HUES6 (cell line): ENCODE measurements at regions not wholly inside any gene's neighbourhood (a gene's known extent, or its start where the extent isn't known, plus 50 kb on each side); places are given as distances from the start of the nearest gene placed in this dataset.
"Not testable (repeated sequence)": the region's sequence is repeated elsewhere in the genome, so short reads cannot be mapped to it uniquely, and the experiment has no call there.

Experiments used
- H3K27ac ChIP-seq: 2 replicates; pipeline ENCODE4 v1.7.0; 2013; ENCODE audit warnings: low read depth, mild to moderate bottlenecking, low read length, inconsistent platforms
- H3K27me3 ChIP-seq: 2 replicates; pipeline ENCODE4 v1.6.1; 2013; ENCODE audit warnings: low read length; ENCODE audit not compliant: control insufficient read depth, insufficient read depth
- H3K36me3 ChIP-seq: 2 replicates; pipeline ENCODE4 v1.6.1; 2013; ENCODE audit warnings: low read length; ENCODE audit not compliant: control insufficient read depth, insufficient read depth
- H3K4me1 ChIP-seq: 2 replicates; pipeline ENCODE4 v1.6.1; 2013; ENCODE audit warnings: low read length; ENCODE audit not compliant: control insufficient read depth, insufficient read depth
- H3K4me3 ChIP-seq: 2 replicates; pipeline ENCODE4 v1.5.1; 2013; ENCODE audit warnings: low read depth, low read length
- H3K9ac ChIP-seq: one replicate; pipeline ENCODE4 v1.6.1; 2013; ENCODE audit warnings: mild to moderate bottlenecking, low read length
- H3K9me3 ChIP-seq: 2 replicates; pipeline ENCODE4 v1.6.1; 2013; ENCODE audit warnings: low read depth, low read length; ENCODE audit not compliant: control insufficient read depth, insufficient read depth

DNA sequence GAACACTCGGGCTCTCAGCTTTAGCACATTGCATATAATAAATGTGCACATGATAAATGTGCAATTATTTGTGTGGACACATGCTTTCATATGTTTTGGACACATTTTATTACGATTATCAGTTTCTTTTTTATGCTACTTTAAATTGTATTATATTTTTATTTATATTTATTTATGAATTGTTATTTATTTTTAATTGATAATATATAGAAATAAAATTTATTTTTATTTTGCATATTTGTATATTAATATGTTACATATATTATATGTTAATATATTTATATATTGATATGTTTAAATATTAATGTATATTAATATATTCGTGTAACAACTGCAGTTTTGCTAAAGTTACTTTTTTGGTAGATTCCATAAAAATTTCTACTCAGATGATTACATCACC lies 454.8 kb upstream of the CDH10 start:
- no peak overlapping the region for H3K4me3 ChIP-seq
- no peaks in the 10 kb centered on the region for H3K9me3 ChIP-seq
- no peaks in the 10 kb centered on the region for H3K27me3 ChIP-seq
- no peaks in the 10 kb centered on the region for H3K4me1 ChIP-seq
- no peak overlapping the region for H3K27ac ChIP-seq
- H3K36me3 ChIP-seq: no peaks in the 10 kb centered on the region
- no peak overlapping the region for H3K9ac ChIP-seq

DNA sequence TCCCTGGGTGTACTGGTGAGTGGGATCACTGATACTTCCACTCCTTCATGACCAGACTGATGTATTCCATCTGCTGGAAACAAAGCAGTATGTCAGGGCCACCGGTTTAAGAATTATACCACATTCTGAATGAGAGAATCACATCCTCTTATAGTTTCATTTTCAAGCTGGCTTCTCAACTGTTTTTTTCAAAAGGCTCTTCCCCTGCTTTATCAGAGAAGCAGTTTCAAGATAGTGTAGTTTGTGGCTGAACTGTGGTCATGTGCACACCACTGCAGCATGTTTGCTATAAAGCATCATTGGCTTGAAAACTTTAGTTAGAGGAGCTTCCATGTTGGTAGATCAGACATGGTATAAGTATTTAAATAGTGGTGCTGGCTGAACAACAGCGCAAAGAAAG lies 450.5 kb upstream of the CDH10 start:
- Histone ChIP-seq H3K9me3 (no peaks in the 10 kb centered on the region), H3K27me3 (no peaks in the 10 kb centered on the region), H3K9ac (no peak overlapping the region), H3K4me3 (no peak overlapping the region), H3K4me1 (no peaks in the 10 kb centered on the region), H3K27ac (no peak overlapping the region), H3K36me3 (no peaks in the 10 kb centered on the region)

DNA sequence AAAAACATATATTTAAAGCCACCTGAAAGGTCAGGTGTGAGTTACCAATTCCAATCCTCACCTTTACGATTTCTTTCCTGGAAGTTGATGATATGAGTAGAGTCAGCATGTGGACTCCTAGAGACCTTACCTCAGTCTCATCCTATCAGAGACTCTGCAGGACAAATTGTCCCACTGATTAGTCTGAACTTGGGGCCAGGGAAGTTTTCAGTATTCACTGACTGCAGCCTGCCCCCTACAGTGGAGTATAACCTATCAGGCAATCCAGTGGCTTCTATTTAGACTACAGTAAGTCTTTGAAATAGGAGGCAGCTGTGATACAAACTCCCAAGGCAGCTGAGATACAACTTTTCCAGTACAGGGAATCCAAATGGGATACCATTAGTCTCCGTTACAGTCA lies 449.4 kb upstream of the CDH10 start:
- H3K27ac ChIP-seq: no peak overlapping the region
- no peaks in the 10 kb centered on the region for H3K36me3 ChIP-seq
- no peaks in the 10 kb centered on the region for H3K4me1 ChIP-seq
- H3K9ac ChIP-seq: no peak overlapping the region
- H3K27me3 ChIP-seq: no peaks in the 10 kb centered on the region
- no peak overlapping the region for H3K4me3 ChIP-seq
- H3K9me3 ChIP-seq: no peaks in the 10 kb centered on the region

DNA sequence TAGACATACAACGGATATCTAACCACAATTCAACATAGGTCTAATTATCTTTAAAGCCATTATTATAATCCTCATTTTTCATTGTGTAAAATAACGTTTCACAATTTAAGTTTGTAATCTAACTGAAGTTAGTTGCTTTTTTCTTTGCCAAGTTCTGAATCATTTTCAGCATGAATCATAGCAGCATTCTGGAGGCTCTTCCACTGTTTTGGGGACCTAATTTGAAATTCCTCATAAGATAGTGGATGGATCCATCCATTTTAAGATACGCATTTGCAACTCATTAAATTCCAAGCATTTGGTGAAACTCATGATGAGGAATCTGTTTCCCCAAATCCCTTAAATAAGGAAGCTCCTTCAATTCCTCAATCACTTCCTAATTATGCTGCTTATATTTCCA lies 447.1 kb upstream of the CDH10 start:
- Histone ChIP-seq H3K27me3 (no peaks in the 10 kb centered on the region), H3K4me1 (no peaks in the 10 kb centered on the region), H3K9me3 (no peaks in the 10 kb centered on the region), H3K27ac (no peak overlapping the region), H3K36me3 (no peaks in the 10 kb centered on the region), H3K4me3 (no peak overlapping the region), H3K9ac (no peak overlapping the region)

DNA sequence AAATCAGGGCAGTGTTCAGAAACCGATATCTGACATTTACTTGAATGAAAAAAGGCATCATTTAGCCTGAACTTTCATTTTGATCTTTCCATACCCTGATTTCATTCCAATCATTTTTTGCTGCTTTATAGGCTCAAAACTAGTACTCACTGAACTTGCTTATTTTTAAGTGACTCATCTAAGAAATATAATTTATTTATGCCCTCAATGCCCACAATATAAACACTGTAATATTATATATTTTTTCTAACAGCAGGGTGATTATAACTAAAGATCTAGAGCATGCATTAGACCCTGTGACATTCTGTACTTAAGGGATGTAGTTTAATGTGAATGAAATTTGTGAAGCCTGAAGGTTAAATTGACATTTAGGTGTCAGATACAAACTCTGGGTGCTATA lies 446.1 kb upstream of the CDH10 start:
- no peak overlapping the region for H3K27ac ChIP-seq

DNA sequence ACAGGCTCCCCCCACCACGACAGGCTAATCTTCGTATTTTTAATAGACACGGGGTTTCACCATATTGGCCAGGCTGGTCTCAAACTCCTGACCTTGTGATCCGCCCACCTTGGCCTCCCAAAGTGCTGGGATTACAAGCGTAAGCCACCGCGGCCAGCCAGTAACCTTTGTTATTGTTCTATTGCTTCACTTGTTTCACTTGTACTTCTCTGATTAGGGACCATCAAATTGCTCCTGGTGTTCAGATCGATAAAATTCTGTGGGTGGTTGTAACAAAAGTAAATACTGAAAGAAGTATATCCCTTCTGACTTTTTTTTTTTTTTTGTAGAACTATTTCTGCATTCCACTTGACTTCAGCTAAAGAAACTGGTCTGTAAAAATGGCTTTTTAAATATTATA lies 445.5 kb upstream of the CDH10 start:
- no peaks in the 10 kb centered on the region for H3K36me3 ChIP-seq
- no peaks in the 10 kb centered on the region for H3K4me1 ChIP-seq
- no peak overlapping the region for H3K27ac ChIP-seq
- no peaks in the 10 kb centered on the region for H3K27me3 ChIP-seq
- H3K9me3 ChIP-seq: no peaks in the 10 kb centered on the region
- H3K4me3 ChIP-seq: no peak overlapping the region
- no peak overlapping the region for H3K9ac ChIP-seq

More for the DNA sequence above, 446.1 kb upstream of the CDH10 start:
- Histone ChIP-seq H3K9me3 (no peaks in the 10 kb centered on the region), H3K27me3 (no peaks in the 10 kb centered on the region), H3K4me3 (no peak overlapping the region), H3K36me3 (no peaks in the 10 kb centered on the region), H3K4me1 (no peaks in the 10 kb centered on the region), H3K9ac (no peak overlapping the region)

DNA sequence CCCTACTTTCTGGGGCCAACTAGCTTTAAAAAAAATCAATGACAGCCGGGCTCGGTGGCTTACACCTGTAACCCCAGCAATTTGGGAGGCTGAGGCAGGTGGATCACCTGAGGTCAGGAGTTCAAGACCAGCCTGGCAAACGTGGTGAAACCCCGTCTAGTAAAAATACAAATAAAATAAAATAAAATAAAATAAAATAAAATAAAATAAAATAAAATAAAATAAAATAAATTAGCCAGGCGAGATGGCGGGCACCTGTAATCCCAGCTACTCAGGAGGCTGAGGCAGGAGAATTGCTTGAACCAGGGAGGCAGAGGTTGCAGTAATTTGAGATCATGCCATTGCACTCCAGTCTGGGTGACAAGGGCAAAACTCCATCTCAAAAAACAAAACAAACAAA lies 443.9 kb upstream of the CDH10 start:
- not testable (repeated sequence) for H3K27ac ChIP-seq, H3K9me3 ChIP-seq, H3K4me3 ChIP-seq, H3K4me1 ChIP-seq, H3K36me3 ChIP-seq, H3K27me3 ChIP-seq, H3K9ac ChIP-seq

DNA sequence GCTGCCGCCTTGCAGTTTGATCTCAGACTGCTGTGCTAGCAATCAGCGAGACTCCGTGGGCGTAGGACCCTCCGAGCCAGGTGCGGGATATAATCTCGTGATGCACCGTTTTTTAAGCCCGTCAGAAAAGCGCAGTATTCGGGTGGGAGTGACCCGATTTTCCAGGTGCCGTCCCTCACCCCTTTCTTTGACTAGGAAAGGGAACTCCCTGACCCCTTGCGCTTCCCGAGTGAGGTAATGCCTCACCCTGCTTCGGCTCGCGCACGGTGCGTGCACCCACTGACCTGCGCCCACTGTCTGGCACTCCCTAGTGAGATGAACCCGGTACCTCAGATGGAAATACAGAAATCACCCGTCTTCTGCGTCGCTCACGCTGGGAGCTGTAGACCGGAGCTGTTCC lies 438.5 kb upstream of the CDH10 start:
- not testable (repeated sequence) for H3K9me3 ChIP-seq, H3K36me3 ChIP-seq, H3K4me1 ChIP-seq, H3K27me3 ChIP-seq, H3K27ac ChIP-seq
- Histone ChIP-seq H3K9ac (peak overlapping the region; percentile 55), H3K4me3 (peak overlapping the region; percentile 44)

DNA sequence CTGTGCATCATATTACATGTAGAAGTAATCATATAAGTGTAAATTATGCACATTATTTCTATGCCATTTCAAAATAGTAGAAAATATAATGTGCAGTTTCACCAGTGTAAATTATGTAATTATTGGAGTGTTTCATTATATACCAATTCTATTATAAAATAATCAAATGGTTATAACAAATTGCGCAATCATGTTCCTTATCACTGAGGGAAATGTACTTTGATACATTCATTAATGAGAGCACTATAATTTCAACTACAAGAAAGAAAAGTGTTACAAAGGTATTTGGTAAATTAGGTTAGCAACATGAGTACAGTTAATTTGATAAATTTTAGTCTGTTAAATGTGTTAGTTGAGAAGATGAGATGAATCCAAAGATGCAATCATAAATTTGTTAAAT lies 421.5 kb upstream of the CDH10 start:
- no peaks in the 10 kb centered on the region for H3K4me1 ChIP-seq
- no peaks in the 10 kb centered on the region for H3K27me3 ChIP-seq
- no peak overlapping the region for H3K9ac ChIP-seq
- no peaks in the 10 kb centered on the region for H3K36me3 ChIP-seq
- no peaks in the 10 kb centered on the region for H3K9me3 ChIP-seq
- no peak overlapping the region for H3K27ac ChIP-seq
- no peak overlapping the region for H3K4me3 ChIP-seq

DNA sequence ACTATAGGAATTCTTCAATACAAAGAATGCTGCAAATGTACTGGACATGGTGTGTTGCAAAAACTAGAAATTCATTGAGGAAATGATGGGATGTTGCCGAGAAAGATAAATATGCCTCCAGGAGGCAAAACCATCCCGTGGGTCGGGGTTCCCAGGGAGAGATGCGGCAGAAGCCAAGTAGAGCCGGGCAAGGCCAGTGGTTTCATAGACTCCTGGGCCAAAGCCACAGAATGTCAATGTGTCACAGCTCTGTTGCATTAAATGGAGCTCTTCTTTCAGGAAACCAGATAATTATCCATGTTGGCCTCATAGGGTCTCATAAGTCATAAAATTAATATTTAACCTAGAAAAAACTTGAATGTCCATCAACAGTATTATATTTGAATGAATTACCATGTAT lies 419.5 kb upstream of the CDH10 start:
- H3K36me3 ChIP-seq: no peaks in the 10 kb centered on the region
- no peak overlapping the region for H3K9ac ChIP-seq
- no peak overlapping the region for H3K27ac ChIP-seq
- no peaks in the 10 kb centered on the region for H3K9me3 ChIP-seq
- H3K27me3 ChIP-seq: no peaks in the 10 kb centered on the region
- no peaks in the 10 kb centered on the region for H3K4me1 ChIP-seq
- no peak overlapping the region for H3K4me3 ChIP-seq

DNA sequence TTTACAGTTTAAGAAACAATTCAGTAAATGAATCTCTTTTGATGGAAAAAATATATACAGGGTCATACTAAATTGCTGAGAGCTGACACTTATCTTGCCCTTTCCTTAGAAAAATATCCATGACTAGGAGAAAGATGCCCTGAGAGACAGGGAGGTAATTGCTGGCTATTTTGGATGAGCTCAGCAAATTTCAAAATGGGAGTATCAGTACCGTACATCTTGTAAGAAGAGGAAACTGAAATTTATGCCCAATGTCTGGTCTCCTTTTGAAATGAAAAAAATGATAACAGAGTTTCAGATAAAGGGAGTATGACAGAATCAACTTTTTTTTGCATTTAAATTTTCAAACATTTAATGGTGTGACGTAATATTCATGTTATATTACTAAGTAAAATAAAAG lies 415.8 kb upstream of the CDH10 start:
- no peak overlapping the region for H3K27ac ChIP-seq
- no peaks in the 10 kb centered on the region for H3K36me3 ChIP-seq
- H3K9me3 ChIP-seq: no peaks in the 10 kb centered on the region
- H3K9ac ChIP-seq: no peak overlapping the region
- no peak overlapping the region for H3K4me3 ChIP-seq
- no peaks in the 10 kb centered on the region for H3K27me3 ChIP-seq
- H3K4me1 ChIP-seq: no peaks in the 10 kb centered on the region; the same call in 1 of the 2 replicates

DNA sequence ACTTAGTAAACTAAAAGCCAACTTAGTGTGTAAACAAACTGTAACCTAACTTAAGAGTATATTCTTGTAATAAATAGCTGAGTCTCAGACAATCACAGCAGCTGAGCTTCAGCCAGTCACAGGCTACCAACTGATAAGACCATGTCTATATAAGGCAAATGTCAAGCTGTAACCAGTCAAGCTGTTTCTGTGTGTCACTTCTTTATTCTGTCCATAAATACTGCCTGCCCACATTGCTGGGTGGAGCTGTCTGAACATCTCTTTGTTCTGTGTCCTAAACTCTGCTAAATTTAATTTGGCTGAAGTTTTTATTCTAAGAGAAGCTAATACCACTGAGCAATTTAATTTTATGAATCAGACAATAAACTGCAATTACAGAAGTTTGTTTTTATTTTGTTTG lies 412.1 kb upstream of the CDH10 start:
- no peaks in the 10 kb centered on the region for H3K9me3 ChIP-seq
- H3K36me3 ChIP-seq: no peaks in the 10 kb centered on the region
- H3K9ac ChIP-seq: no peak overlapping the region
- no peak overlapping the region for H3K4me3 ChIP-seq
- H3K27me3 ChIP-seq: no peaks in the 10 kb centered on the region
- H3K4me1 ChIP-seq: no peaks in the 10 kb centered on the region; the same call in 1 of the 2 replicates
- H3K27ac ChIP-seq: no peak overlapping the region
